ENCODE measurements at regions not wholly inside any gene's neighbourhood (a gene's known extent, or its start where the extent isn't known, plus 50 kb on each side); places are given as distances from the start of the nearest gene placed in this dataset.
"Not testable (repeated sequence)": the region's sequence is repeated elsewhere in the genome, so short reads cannot be mapped to it uniquely, and the experiment has no call there.

DNA sequence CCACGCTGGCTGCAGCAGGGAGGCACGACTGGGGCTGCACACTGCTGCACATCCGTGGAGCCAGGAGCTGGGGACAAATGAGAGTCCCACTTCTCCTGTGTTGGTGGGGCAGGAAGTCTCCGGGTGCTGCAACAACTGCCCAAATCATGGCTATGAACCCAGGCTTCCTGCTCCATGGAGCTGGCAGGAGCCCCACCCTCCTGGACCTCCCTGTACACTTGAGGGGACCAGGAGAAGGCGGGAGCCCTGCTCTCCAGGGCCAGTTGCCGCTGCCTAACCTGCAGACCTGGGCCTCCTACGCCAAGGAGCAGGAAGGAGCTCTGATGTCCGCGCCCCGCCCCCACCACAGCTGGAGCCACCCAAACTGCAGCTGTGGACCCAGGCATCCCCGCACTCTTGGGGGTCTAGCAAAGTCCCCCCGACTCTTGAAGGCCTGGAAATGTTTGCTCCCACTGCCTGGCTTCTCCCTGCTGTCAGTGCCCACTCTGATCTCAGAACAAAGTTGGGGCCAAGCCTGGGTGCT is 752.1 kb upstream of the PCDH20 start:
- intact Hi-C loops (cut with micrococcal nuclease) = no loop called here

DNA sequence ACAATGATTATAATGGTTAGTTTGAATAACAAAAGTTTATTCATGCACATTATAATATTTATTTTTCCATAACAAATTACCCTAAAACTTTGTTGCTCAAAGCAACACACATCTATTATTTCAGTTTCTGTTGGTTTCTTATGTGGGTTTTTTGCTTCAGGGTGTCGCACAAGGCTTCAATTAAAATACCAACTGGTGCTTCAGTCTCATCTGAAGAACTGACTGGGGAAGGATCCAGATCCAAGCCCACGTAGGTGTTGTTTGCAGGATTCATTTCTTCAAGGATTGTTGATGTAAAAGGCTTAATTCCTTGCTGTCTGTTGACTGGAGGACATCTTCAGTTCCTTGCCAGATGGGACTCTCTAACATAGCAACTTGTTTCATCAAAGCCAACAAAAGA is 747.2 kb upstream of the PCDH20 start:
- intact Hi-C loops (cut with micrococcal nuclease) = no loop called here

DNA sequence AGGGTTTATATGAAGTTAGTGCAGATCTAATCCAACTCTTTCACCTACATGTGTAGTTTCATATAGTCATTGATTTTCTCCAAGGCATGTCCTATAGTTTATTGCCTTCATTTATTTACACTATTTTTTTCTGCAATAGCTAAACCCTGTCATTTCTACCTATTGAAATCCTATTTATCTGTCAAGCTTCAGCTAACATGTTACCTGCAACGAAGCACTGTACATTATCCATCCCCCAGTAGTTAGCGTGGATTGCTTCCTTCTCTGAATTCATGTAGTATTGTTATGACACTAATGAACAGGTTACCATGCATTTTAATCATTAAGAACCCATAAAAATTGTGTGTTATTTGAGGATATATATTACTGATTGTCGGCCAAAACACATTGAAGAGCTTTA is 742.9 kb upstream of the PCDH20 start:
- intact Hi-C loops (cut with micrococcal nuclease) = no loop called here

DNA sequence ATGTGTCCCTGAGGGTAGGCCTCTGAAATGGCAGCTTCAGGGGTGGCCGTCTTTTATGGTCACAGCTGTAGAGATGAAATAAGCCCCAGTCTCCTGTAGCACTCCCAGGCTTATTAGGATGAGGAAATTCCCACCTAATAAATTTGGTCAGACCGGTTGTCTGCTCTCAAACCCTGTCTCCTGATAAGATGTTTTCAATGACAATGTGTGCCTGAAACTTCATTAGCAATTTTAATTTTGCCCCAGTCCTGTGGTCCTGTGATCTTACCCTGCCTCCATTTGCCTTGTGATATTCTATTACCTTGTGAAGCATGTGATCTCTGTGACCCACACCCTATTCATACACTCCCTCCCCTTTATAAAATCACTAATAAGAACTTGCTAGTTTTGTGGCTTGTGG is 736.1 kb upstream of the PCDH20 start:
- intact Hi-C loops (cut with micrococcal nuclease) = not testable (repeated sequence)

DNA sequence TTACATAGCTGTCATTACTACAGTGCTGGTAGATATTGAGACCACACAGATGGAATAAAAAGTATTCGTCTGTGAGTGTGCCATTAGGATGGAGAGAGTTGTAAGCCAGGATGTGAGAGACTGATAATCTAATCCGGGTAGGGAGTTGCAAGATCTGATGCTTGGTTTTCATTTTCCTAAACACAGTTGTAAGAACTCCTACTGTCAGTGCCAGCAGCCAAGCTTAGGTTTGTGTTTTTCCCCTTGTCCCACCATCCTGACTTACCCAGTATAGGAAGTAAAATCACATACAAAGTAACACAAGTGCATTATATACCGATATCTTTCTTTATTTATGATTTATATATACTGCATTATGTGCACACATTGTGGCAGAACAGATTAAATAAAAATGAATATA is 726.4 kb upstream of the PCDH20 start:
- intact Hi-C loops (cut with micrococcal nuclease) = no loop called here

DNA sequence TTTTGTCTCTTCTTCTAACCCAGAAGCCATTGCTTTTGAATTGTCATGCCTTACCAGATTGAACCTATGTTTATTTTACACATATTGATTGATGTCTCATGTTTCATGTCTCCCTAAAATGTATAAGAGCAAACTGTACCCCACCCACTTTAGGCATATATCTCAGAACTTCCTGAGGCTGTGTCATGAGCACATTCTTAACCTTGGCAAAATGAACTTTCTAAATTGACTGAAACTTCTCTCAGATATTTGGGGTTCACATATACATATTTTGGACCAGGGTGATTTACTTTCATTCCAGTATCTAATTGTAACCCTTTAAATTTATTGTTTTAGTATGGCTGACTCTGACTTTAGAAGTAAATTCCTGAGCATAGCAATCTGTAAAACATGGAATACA is 723.9 kb upstream of the PCDH20 start:
- intact Hi-C loops (cut with micrococcal nuclease) = no loop called here

DNA sequence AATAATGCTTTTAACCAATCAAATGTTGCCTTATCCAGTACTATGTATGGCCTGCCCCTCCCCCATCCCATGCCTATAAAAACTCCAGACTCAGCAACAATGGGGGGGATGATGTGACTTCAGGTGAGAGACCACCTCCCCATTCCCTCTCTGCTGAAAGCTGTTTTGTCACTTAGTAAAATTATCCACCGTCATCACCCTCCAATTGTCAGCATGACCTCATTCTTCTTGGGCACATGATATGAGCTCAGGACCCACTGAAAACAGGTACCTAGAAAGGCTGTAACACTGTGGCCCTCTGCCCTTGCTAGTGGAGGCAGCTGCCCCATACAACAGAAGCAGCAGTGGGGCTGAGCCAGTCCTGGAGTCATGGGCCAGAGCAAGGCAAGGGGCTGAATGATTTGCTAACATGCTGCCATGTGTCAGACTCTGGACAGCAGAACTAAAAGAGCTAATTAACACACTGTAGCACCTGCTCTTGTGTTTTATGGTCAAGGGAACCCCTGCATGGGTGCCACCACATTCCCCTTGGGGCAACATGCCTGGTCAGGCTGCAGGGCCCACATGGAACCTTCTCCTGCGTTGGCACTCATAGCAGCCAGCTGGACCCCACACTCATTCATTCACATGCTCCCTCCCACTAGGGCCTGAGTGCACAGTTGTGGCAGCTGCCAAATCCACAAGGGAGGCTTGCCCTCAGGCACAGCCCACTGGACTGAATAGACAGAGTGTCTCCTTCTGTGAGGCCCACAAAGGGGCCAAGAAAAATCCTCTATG is 722.2 kb upstream of the PCDH20 start:
- intact Hi-C loops (cut with micrococcal nuclease) = no loop called here

DNA sequence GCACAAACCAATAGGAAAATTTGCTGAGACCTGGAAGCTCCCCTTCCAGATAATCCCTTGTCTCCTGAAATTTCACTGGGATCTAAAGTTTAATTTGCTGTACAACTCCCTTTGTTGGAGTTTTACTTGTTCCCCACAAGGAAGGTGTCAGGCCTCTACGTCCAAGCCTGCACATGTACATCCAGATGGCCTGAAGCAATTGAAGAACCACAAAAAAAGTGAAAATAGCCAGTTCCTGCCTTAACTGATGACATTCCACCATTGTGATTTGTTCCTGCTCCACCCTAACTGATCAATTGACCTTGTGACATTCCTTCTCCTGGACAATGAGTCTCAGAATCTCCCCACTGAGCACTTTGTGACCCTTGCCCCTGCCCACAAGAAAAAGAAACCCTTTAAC is 716.0 kb upstream of the PCDH20 start:
- intact Hi-C loops (cut with micrococcal nuclease) = no loop called here

DNA sequence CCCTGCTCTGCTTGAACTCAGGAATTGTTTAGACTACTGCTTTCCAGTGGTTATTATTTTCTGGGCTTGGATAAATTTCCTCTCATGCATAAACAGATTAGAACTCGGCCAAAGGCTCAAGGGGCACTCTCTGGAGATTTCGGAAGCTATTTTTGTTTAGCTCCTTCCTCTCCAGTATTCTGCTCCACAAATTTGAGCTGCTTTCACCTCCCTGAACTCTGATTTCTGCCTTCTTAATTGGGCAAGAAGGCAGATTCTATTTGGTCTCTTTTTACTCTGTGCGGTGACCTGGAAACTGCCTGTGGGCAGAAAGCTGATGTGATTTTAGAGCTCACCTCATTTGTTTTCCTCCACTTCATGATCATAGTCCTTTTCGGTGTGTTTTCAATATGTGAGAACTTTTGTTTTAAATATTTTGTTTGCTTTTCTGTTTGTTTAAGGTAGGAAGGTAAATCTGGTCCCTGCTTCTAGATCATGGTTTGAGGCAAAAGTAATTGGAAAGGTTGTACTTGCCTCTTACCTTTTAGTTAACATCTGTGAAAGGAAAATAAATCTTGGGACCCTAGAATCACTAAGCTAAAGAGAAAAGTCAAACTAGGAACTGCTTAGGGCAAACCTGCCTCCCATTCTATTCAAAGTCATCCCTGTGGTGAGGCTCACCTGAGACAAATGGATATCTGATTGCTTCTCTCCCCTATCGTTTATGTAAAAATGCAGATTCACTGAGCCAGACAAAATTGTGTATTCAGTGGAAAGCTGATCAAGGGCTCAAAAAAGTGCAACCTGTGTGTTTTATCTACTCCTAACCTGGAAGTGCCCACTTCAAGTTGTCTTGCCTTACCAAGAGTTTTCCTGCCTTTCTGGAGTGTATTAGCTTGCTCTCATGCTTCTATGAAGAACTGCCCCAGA is 714.7 kb upstream of the PCDH20 start:
- intact Hi-C loops (cut with micrococcal nuclease) = no loop called here

DNA sequence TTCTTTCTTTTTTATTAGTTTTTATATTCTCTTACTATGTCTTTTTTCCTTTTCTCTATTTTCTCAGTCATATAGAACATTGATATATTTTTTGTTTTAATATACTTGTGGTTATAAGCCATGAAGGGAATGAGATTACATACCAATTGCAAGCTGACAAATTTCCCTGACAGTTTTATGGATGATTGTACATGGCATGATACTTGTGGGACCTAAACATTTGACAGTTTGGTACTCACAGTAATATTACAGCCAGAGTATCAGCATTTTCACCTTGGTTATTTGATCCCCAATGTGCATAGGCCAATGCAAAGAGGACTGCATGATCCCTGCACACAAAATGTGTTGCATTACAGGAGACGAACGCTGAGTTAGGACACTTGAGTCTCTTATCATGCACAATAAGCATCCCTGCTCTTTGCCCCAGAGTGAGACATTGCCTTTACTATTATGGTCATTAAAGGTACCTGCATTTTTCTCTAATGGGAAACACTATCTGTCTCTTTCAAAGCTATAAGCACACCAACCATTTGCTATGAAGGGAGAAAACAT is 713.4 kb upstream of the PCDH20 start:
- intact Hi-C loops (cut with micrococcal nuclease) = no loop called here

DNA sequence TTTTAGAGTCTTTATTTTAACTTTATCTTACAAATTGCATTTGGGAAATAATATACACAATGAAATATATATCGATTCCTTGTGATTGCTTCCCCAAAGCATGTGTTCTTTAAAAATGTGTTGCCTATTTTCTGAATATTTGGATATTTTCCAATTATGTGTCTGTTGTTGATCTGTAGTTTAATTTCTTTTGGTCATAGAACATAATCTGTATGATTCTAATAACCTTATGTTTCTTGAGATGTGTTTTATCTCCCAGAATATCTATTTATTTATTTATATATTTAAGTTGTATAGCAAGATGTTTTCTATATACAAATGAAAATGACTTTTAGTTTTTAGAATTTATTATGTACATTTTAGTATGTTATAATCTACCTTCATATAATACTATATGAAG is 710.8 kb upstream of the PCDH20 start:
- intact Hi-C loops (cut with micrococcal nuclease) = no loop called here

DNA sequence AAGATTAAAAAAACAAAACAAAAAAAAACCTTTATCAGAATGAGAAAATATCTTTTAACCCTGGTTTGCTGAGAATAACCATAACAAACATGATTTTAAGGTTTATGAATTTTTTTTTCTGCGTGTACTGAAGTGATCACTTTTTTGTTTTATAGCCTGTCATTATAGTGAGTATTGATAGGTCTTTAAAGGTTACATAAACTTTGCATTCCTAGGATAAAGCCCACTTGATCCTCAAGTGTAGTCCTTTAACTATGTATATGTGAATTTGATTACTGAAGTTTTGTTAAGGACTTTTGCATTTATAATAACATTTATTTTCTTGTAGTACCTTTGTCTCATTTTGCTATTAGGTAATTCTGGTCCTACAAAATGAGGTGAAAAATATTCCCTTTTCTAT is 709.8 kb upstream of the PCDH20 start:
- intact Hi-C loops (cut with micrococcal nuclease) = no loop called here

DNA sequence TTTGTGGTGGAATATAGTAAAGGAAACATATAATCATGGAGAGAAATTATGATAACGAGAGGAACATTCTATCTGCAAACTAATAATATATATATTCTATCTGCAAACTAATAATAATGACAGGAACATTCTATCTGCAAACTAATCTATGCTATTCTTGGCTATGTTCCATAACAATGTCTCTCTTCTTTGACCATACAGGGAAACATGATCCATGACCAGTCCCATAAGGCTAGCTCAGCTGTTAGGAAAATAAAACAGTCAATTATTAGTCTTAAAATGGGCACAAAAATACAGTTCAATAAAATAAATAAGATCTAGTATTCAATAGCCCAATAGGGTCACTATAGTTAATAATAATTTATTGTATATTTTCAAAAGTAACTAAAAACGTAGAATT is 707.8 kb upstream of the PCDH20 start:
- intact Hi-C loops (cut with micrococcal nuclease) = no loop called here

DNA sequence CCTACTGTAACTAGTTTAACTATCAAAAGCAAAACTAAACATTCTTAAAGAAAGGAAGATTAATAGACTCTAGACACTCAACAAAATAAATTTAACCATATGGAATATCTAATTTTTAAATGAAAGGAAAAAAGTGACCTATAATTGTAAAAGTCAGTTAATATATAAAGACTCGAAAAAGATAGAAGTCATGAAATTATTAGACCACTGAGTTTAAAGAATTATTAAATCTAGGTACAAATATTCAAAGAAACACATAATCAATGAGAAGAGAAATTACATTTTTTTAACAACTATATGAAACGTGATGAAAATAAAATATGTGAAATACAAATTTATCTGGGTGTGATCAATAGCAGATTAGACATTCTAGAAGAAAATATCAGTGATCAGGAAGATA is 706.8 kb upstream of the PCDH20 start:
- intact Hi-C loops (cut with micrococcal nuclease) = no loop called here

DNA sequence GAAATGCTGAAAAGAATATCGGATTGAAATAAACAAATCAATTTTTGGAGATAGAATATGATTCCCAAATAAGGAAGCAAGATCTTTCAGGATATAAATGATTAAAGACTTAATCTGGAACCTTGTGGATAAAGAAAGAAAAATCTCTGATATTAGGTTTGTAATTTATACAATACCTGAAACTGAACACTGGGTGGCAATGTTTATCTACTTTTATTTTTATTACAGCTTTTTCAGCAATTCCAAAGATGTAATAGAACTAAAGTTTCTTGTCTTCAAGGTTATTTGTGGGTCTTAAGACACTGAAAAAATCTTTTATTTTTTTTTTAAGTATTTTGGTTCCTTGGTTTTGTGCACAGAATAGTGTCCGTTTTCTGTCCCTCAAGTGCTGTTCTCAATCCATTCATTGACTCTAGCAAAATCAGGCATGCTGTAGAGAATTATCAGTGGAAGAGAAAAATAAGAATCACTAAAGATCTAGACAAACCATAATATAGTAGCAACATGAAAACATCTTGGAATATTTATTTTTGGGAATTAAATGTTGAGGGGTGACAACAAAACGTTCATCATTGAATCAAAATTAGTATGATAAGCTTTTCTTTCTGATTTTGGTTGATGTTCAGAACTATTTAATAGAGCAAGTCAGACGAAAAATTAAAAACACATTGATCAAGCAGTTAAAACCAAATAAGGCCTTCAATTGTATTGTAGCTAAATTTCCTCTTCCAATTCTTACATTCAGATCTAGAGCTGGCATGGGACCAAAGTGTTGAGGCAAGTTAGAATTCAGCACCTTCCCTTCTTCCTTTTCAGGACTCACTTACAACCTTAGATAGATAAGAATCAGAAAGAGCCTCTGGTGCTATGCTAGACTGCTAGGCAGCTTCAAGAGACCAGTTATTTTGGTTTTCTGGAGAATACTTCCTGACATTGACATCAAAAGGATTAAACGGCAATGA is 704.4 kb upstream of the PCDH20 start:
- intact Hi-C loops (cut with micrococcal nuclease) = no loop called here

DNA sequence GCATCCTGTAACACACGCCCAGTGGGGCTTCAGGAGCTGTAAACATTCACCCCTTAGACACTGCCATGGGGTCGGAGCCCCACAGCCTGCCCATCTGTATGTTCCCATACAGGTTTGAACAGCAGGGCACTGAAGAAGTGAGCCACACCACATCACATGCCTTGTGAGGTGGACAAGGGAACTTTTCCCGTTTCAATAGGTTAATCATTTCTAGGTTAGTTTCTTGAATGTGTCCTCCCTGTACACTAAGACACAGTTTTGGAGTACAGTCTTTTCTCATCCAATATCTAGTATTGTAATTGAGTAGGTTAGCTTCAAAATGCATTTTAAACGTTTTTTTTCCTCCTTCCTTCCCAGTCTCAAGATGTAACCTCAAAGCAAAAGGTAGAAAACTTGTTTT is 700.2 kb upstream of the PCDH20 start:
- intact Hi-C loops (cut with micrococcal nuclease) = no loop called here

DNA sequence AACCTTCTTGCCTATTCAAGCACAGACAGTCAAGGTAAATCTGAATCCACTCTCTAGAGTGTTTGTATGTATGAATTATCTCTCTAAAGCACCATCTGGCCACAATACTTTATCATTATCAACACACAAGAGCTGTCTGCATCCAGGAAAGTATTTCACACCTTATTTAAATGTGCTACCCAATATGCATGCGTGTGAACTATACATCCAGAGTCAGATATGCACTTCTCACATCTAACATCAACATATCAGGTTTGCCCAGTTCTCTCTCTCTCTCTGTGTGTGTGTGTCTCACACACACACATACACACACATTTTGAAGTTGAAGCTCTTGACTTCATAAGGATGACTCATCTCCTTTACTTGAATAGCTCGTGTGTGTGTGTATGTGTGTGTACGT is 697.5 kb upstream of the PCDH20 start:
- intact Hi-C loops (cut with micrococcal nuclease) = no loop called here

DNA sequence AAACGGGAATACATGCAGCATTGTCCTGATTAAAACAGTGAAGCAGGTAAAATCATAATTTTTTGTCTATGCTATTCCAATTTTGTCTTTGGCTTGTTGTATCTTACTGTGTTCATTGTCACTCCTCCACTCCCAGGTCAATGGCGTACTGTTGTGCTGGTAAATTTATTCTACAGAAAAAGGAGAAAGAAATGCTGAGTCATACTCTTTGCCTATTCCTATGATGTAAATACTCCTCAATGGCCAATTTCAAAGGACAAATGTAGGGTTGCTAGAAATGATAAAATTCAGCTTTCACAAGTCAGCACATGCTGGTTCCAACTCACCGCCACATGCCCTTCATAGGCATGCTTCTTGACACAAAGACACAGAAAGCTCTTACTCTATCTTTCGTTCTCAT is 694.4 kb upstream of the PCDH20 start:
- intact Hi-C loops (cut with micrococcal nuclease) = no loop called here

DNA sequence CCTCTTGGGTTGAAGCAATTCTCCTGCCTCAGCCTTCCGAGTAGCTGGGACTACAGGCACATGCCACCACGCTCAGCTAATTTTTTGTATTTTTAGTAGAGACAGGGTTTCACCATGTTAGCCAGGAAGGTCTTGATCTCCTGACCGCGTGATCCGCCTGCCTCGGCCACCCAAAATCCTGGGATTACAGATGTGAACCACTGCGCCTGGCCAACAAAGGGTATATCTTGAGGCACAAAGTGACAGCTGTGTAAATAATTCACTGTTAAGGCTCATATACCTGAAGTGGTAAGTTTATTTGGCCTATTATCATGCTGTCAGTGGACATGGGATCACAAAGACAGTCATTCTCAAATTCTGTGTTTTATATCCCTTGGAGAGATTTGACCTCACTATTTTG is 688.5 kb upstream of the PCDH20 start:
- intact Hi-C loops (cut with micrococcal nuclease) = not testable (repeated sequence)

DNA sequence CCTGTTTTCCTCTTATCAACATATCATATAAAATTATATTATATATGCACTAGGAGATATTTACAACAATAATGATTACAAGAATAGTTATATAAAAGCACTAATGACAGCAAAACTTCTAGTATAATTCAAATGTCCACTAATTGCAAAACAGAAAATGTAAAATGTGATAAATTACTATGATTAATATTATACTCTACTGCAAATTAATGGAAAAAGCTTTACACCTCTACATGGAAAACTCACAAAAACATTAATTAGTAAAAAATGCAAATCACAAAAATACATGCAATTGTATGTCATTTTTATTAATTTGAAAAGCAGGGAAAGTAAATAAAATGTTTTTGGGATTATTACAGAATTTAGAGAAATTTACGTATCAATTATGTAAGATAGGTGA is 681.0 kb upstream of the PCDH20 start:
- intact Hi-C loops (cut with micrococcal nuclease) = no loop called here

DNA sequence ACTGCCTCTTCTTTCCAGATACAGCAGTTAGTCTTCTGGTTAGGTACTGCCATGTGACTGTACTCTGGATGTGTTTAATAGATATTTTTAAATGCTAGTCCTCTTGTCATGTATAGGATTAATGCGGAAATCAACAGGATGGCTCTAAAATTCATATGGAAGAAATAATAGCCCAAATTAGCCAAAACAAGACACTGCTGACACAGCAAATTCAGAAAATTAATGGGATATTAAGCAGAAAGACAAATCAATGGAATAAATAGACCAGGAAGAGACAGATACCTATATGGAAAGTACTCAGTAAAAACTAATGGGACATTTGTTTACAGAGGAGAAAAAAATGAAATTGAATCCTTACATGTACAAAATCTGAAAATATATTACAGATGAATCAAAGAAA is 679.3 kb upstream of the PCDH20 start:
- intact Hi-C loops (cut with micrococcal nuclease) = no loop called here

All from T-helper 1 cell treated with Interleukin-12 subunit alpha and Interleukin-12 subunit beta and Interleukin-4 antibody, amounts not matched to agents 30 ng/mL and 1 ng/mL, for 36 hours (primary cell).